ENCODE measurements at regions not wholly inside any gene's neighbourhood (a gene's known extent, or its start where the extent isn't known, plus 50 kb on each side); places are given as distances from the start of the nearest gene placed in this dataset.

- TF ChIP-seq, protein P1, sequence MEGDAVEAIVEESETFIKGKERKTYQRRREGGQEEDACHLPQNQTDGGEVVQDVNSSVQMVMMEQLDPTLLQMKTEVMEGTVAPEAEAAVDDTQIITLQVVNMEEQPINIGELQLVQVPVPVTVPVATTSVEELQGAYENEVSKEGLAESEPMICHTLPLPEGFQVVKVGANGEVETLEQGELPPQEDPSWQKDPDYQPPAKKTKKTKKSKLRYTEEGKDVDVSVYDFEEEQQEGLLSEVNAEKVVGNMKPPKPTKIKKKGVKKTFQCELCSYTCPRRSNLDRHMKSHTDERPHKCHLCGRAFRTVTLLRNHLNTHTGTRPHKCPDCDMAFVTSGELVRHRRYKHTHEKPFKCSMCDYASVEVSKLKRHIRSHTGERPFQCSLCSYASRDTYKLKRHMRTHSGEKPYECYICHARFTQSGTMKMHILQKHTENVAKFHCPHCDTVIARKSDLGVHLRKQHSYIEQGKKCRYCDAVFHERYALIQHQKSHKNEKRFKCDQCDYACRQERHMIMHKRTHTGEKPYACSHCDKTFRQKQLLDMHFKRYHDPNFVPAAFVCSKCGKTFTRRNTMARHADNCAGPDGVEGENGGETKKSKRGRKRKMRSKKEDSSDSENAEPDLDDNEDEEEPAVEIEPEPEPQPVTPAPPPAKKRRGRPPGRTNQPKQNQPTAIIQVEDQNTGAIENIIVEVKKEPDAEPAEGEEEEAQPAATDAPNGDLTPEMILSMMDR (IDR thresholded peaks at IDR 0.05), result no peak
- Mint-ChIP-seq H3K36me3 (ENCODE audit: unreplicated experiment) (no peaks in the 10 kb centered on the region), H3K4me1 (ENCODE audit: unreplicated experiment) (peaks cover 2% of the 10 kb centered on the region), H3K9me3 (ENCODE audit: unreplicated experiment) (no peaks in the 10 kb centered on the region), H3K27me3 (ENCODE audit: unreplicated experiment) (peaks cover 7% of the 10 kb centered on the region), H3K27ac (ENCODE audit: unreplicated experiment) (no peak overlapping the region), H3K4me3 (ENCODE audit: unreplicated experiment) (no peak overlapping the region)
- DNase-seq (ENCODE audit: extremely low spot score, unreplicated experiment), result no peak
Measured at GRCh38 chr2:195413422-195413821, 243.6 kb upstream of the SLC39A10 start.

DNA sequence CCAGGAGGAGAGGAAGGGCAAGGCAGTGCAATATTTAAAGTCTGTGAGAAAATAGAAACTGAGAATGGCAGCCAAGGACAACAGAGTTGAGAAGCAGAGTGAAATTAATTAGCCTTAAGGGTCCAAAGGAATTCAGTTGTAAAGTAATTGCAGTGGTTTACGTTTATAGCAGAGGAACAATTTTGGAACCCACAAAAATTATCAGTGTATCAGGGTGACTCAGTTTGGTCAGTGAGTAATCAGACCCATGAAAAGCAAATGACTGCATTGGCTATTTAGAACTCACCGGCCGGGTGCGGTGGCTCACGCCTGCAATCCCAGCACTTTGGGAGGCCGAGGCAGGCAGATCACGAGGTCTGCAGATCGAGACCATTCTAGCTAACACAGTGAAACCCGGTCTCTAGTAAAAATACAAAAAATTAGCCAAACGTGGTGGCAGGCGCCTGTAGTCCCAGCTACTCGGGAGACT is 245.8 kb upstream of the SLC39A10 start:
- no peak for DNase-seq (ENCODE audit: extremely low spot score, unreplicated experiment)
- no peak overlapping the region for H3K27ac Mint-ChIP-seq (ENCODE audit: unreplicated experiment)
- no peak overlapping the region for H3K4me3 Mint-ChIP-seq (ENCODE audit: unreplicated experiment)
- no peaks in the 10 kb centered on the region for H3K9me3 Mint-ChIP-seq (ENCODE audit: unreplicated experiment)
- TF ChIP-seq, protein P1 (IDR thresholded peaks at IDR 0.05), result no peak
- peaks cover 6% of the 10 kb centered on the region for H3K27me3 Mint-ChIP-seq (ENCODE audit: unreplicated experiment)
- peaks cover 2% of the 10 kb centered on the region for H3K4me1 Mint-ChIP-seq (ENCODE audit: unreplicated experiment)
- no peaks in the 10 kb centered on the region for H3K36me3 Mint-ChIP-seq (ENCODE audit: unreplicated experiment)

DNA sequence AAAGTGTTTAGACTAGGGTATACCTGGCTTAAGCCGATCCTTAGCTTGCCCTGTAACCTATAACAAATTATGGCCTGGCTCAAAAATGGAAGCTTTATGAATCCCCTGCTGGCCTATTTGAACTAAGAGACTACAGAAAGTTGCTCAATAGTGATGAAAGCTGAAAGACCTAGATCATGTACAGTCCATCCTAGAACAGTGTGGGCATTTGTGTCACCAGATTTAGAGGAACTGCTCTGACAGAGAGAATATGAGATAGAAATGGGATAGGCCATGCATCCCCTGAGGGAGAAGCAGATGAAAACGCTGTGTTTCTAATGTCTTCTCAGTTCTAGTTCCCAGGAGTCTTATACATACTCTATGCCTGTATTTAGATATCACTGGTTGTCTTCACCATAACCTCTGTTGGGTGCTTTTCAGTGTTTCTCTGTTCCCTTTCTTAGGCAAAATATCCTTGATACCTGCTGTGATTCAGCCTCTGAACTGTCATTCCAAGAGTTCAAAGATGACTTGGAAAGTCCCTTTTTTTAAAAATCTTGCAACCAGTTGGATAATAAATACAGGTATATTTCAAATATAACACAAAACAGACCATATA is 246.9 kb upstream of the SLC39A10 start:
- H3K27ac Mint-ChIP-seq (ENCODE audit: unreplicated experiment), result no peak overlapping the region
- peaks cover 6% of the 10 kb centered on the region for H3K27me3 Mint-ChIP-seq (ENCODE audit: unreplicated experiment)
- peaks cover 2% of the 10 kb centered on the region for H3K4me1 Mint-ChIP-seq (ENCODE audit: unreplicated experiment)
- H3K4me3 Mint-ChIP-seq (ENCODE audit: unreplicated experiment), result no peak overlapping the region
- no peaks in the 10 kb centered on the region for H3K36me3 Mint-ChIP-seq (ENCODE audit: unreplicated experiment)
- DNase-seq (ENCODE audit: extremely low spot score, unreplicated experiment), result no peak
- TF ChIP-seq, protein P1 (IDR thresholded peaks at IDR 0.05), result no peak
- H3K9me3 Mint-ChIP-seq (ENCODE audit: unreplicated experiment), result no peaks in the 10 kb centered on the region

- TF ChIP-seq, protein P1 (IDR thresholded peaks at IDR 0.05), result no peak
- no peak overlapping the region for H3K4me3 Mint-ChIP-seq (ENCODE audit: unreplicated experiment)
- no peaks in the 10 kb centered on the region for H3K36me3 Mint-ChIP-seq (ENCODE audit: unreplicated experiment)
- H3K9me3 Mint-ChIP-seq (ENCODE audit: unreplicated experiment), result no peaks in the 10 kb centered on the region
- no peak overlapping the region for H3K27ac Mint-ChIP-seq (ENCODE audit: unreplicated experiment)
- H3K4me1 Mint-ChIP-seq (ENCODE audit: unreplicated experiment), result peaks cover 6% of the 10 kb centered on the region
- DNase-seq (ENCODE audit: extremely low spot score, unreplicated experiment), result no peak
- peaks cover 8% of the 10 kb centered on the region for H3K27me3 Mint-ChIP-seq (ENCODE audit: unreplicated experiment)
Measured at GRCh38 chr2:195408811-195409210, 248.2 kb upstream of the SLC39A10 start.

DNA sequence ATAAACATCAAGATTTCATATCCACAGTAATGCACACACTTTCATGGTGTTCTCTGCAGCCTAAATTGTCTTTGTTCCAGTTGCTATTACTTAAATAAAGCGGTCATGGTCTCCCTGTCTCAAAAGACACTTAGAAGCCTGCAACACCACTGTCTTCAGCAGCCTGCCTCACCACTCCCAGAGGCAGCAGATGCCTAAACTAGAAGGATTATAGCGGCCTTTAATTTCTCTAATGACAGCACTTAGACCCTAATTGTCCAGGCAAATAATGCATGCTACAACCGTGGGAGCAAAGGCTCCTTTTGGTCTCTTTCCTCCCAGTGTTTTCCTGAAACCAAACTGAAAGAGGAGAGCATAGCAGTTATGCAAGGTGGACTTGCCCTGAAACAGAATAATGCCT is 248.8 kb upstream of the SLC39A10 start:
- H3K4me3 Mint-ChIP-seq (ENCODE audit: unreplicated experiment), result no peak overlapping the region
- no peak for DNase-seq (ENCODE audit: extremely low spot score, unreplicated experiment)
- TF ChIP-seq, protein P1 (IDR thresholded peaks at IDR 0.05), result no peak
- peaks cover 8% of the 10 kb centered on the region for H3K27me3 Mint-ChIP-seq (ENCODE audit: unreplicated experiment)
- peaks cover 6% of the 10 kb centered on the region for H3K4me1 Mint-ChIP-seq (ENCODE audit: unreplicated experiment)
- H3K9me3 Mint-ChIP-seq (ENCODE audit: unreplicated experiment), result no peaks in the 10 kb centered on the region
- H3K36me3 Mint-ChIP-seq (ENCODE audit: unreplicated experiment), result no peaks in the 10 kb centered on the region
- H3K27ac Mint-ChIP-seq (ENCODE audit: unreplicated experiment), result no peak overlapping the region

Measured in osteocyte (in vitro differentiated cells).